ENCODE measurements at regions not wholly inside any gene's neighbourhood (a gene's known extent, or its start where the extent isn't known, plus 50 kb on each side); places are given as distances from the start of the nearest gene placed in this dataset.

DNA sequence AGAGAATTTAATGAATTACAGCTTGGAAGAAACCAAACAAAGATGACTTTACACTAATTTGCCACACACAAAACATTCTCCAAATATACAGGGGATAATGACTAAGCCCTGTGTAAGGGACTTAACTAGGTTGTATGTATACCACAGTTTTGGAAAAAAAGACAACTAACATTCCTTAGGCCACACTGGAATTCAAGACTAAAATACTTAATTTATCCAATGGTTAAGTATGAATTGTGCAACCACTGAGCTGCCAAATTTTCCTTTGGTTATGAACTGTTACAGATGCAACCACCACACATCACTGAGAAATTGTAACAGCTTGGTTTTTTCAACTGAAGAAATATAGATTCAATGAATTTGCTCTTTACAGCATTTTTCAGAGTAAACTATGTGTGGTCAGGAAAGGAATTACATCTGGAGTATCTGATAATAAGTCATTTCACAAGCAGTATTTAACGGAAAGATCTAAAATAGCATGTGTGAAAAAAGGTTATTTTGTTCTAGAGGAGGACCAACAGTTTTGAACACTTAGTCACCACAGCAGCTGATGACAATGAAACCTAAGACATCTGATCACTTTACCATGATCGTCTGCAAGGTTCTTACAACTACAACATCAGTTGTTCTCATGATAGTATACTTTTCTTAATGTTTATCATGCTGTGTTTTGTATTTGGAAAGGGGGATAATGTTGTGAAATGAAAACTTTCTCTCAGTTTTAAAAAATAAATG is 318.8 kb downstream of the BCKDHB start:
- TF ChIP-seq, protein P1, sequence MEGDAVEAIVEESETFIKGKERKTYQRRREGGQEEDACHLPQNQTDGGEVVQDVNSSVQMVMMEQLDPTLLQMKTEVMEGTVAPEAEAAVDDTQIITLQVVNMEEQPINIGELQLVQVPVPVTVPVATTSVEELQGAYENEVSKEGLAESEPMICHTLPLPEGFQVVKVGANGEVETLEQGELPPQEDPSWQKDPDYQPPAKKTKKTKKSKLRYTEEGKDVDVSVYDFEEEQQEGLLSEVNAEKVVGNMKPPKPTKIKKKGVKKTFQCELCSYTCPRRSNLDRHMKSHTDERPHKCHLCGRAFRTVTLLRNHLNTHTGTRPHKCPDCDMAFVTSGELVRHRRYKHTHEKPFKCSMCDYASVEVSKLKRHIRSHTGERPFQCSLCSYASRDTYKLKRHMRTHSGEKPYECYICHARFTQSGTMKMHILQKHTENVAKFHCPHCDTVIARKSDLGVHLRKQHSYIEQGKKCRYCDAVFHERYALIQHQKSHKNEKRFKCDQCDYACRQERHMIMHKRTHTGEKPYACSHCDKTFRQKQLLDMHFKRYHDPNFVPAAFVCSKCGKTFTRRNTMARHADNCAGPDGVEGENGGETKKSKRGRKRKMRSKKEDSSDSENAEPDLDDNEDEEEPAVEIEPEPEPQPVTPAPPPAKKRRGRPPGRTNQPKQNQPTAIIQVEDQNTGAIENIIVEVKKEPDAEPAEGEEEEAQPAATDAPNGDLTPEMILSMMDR (IDR thresholded peaks at IDR 0.05) = no peak
- TF ChIP-seq POLR2A (IDR thresholded peaks at IDR 0.05) = no peak
